NT2/D1 (cell line): ENCODE measurements at regions not wholly inside any gene's neighbourhood (a gene's known extent, or its start where the extent isn't known, plus 50 kb on each side); places are given as distances from the start of the nearest gene placed in this dataset.

Source experiments
- DNase-seq: peaks from one replicate; pipeline ENCODE4 v3.0.0-alpha.2; 2011; ENCODE audit warnings: low read depth, low spot score
- H3K27me3 ChIP-seq: 2 replicates; pipeline ENCODE4 v1.6.0; 2011; ENCODE audit warnings: mild to moderate bottlenecking; ENCODE audit not compliant: insufficient read length, insufficient read depth
- H3K36me3 ChIP-seq: 2 replicates; pipeline ENCODE4 v1.6.1; 2011; ENCODE audit warnings: mild to moderate bottlenecking, low read length, mixed read lengths; ENCODE audit not compliant: insufficient read depth, insufficient read length
- H3K4me1 ChIP-seq: 2 replicates; pipeline ENCODE4 v1.5.1; 2011; ENCODE audit not compliant: insufficient read depth, insufficient read length
- H3K4me3 ChIP-seq: 2 replicates; pipeline ENCODE4 v1.5.1; 2011; ENCODE audit warnings: low read depth; ENCODE audit not compliant: insufficient read length
- H3K9ac ChIP-seq: 2 replicates; pipeline ENCODE4 v1.6.0; 2011; ENCODE audit warnings: low read depth; ENCODE audit not compliant: insufficient read length
- H3K9me3 ChIP-seq: 2 replicates; pipeline ENCODE4 v1.5.1; 2011; ENCODE audit warnings: mild to moderate bottlenecking, low read length; ENCODE audit not compliant: insufficient read depth
- SUZ12 ChIP-seq: IDR thresholded peaks from 2 replicates; pipeline ENCODE4 v1.6.1; 2011; ENCODE audit not compliant: insufficient read length, insufficient read depth; ENCODE audit errors: extremely low read depth
- YY1 ChIP-seq: IDR thresholded peaks from 2 replicates; pipeline ENCODE4 v1.6.1; 2011; ENCODE audit not compliant: insufficient read length, insufficient read depth
- ZNF274 ChIP-seq: IDR thresholded peaks from 2 replicates; pipeline ENCODE4 v1.6.1; 2011; ENCODE audit warnings: mild to moderate bottlenecking, low read depth, low read length

DNA sequence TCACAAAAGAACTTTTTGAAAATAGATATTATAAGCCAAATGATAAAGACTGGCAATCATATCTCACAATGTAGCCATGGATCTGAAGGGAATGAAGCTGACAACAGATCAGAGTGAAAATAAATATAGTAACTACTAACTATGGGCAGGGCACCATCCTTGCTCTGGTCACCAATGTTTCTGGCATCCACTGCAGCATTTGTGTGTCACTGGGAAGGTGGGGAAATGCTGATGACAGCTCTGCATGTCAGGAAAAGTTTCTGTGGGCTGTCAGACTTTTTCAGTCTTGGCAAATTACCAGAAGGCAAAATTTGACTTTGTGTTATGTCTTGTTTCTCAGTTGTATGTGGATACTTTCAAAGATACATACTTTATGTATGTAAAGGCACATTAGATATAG, 195.6 kb downstream of the ZNF326 start:
- Histone ChIP-seq H3K9me3 (no peaks in the 10 kb centered on the region), H3K9ac (no peak overlapping the region), H3K4me1 (no peaks in the 10 kb centered on the region), H3K27me3 (no peaks in the 10 kb centered on the region), H3K36me3 (no peaks in the 10 kb centered on the region), H3K4me3 (no peak overlapping the region)
- TF ChIP-seq SUZ12 (no peak), ZNF274 (no peak), YY1 (no peak)
- no peak for DNase-seq

DNA sequence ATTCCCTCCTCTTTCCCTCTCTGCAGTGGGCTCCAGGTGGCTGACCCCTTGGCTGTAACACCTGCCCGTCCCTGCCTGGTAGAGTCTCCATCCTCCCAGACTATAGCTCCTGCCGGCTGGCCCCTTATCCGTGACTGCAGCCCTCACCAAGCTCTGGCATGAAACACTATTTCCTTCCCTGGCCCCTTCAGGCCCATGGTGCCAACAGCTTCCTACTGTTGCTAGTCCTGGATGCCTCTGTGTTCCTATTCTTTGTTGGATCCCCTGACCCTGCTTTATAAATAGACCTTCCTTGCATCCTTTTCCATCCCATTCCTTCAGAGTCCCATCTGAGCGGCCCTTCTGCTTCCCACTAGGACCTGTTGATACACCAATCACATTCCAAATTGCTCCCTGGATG, 195.0 kb downstream of the ZNF326 start:
- no peak overlapping the region for H3K4me3 ChIP-seq
- H3K4me1 ChIP-seq, result no peaks in the 10 kb centered on the region
- TF ChIP-seq SUZ12 (no peak), ZNF274 (no peak), YY1 (no peak)
- no peak overlapping the region for H3K9ac ChIP-seq
- no peaks in the 10 kb centered on the region for H3K27me3 ChIP-seq
- no peaks in the 10 kb centered on the region for H3K9me3 ChIP-seq
- no peak for DNase-seq
- H3K36me3 ChIP-seq, result no peaks in the 10 kb centered on the region

- Histone ChIP-seq H3K4me3 (no peak overlapping the region), H3K4me1 (no peaks in the 10 kb centered on the region), H3K9ac (no peak overlapping the region), H3K9me3 (no peaks in the 10 kb centered on the region), H3K27me3 (no peaks in the 10 kb centered on the region), H3K36me3 (no peaks in the 10 kb centered on the region)
- no peak for TF ChIP-seq SUZ12
- TF ChIP-seq ZNF274, result no peak
- TF ChIP-seq YY1, result no peak
- no peak for DNase-seq
Observed at GRCh38 chr1:90187323-90187585, 192.3 kb downstream of the ZNF326 start.

- no peak overlapping the region for H3K9ac ChIP-seq
- no peak for DNase-seq
- no peak for TF ChIP-seq YY1
- TF ChIP-seq SUZ12, result no peak
- TF ChIP-seq ZNF274, result no peak
- no peaks in the 10 kb centered on the region for H3K27me3 ChIP-seq
- H3K4me3 ChIP-seq, result no peak overlapping the region
- H3K4me1 ChIP-seq, result no peaks in the 10 kb centered on the region
- no peaks in the 10 kb centered on the region for H3K36me3 ChIP-seq
- no peaks in the 10 kb centered on the region for H3K9me3 ChIP-seq
Observed at GRCh38 chr1:90186506-90187322, 191.8 kb downstream of the ZNF326 start.

- no peak for TF ChIP-seq YY1
- TF ChIP-seq ZNF274, result no peak
- TF ChIP-seq SUZ12, result no peak
- H3K27me3 ChIP-seq, result no peaks in the 10 kb centered on the region
- DNase-seq, result no peak
- H3K9ac ChIP-seq, result no peak overlapping the region
- no peak overlapping the region for H3K4me3 ChIP-seq
- no peaks in the 10 kb centered on the region for H3K36me3 ChIP-seq
- no peaks in the 10 kb centered on the region for H3K4me1 ChIP-seq
- H3K9me3 ChIP-seq, result no peaks in the 10 kb centered on the region
Observed at GRCh38 chr1:90176530-90176929, 181.6 kb downstream of the ZNF326 start.

GRCh38 chr1:90175490-90176167, 180.7 kb downstream of the ZNF326 start:
- H3K27me3 ChIP-seq, result no peaks in the 10 kb centered on the region
- no peaks in the 10 kb centered on the region for H3K9me3 ChIP-seq
- no peak for TF ChIP-seq ZNF274
- no peak for TF ChIP-seq YY1
- no peak for TF ChIP-seq SUZ12
- H3K4me1 ChIP-seq, result no peaks in the 10 kb centered on the region
- no peak overlapping the region for H3K9ac ChIP-seq
- H3K36me3 ChIP-seq, result no peaks in the 10 kb centered on the region
- H3K4me3 ChIP-seq, result no peak overlapping the region
- DNase-seq, result no peak

DNA sequence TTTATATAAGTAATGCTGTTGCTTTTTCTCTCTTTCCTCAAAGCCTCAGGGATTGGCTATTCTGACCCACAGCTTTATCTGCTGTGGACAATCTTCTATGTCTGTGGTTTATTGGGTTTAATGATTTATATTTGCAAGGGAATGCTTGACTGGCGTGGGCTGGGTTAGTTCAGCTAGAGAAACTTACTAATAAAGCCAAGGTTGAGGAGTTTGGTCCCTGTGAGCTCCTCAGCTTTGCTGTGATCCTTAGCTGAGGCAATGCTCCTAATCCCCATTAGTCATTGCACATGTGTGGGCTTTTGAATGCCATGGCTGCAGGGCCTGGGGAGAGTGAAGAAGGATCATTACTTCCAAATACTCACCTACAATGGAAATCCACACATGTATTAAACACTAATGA, 179.3 kb downstream of the ZNF326 start:
- no peaks in the 10 kb centered on the region for H3K9me3 ChIP-seq
- no peaks in the 10 kb centered on the region for H3K4me1 ChIP-seq
- TF ChIP-seq SUZ12 (no peak), ZNF274 (no peak), YY1 (no peak)
- no peaks in the 10 kb centered on the region for H3K27me3 ChIP-seq
- H3K9ac ChIP-seq, result no peak overlapping the region
- no peaks in the 10 kb centered on the region for H3K36me3 ChIP-seq
- DNase-seq, result no peak
- H3K4me3 ChIP-seq, result no peak overlapping the region

DNA sequence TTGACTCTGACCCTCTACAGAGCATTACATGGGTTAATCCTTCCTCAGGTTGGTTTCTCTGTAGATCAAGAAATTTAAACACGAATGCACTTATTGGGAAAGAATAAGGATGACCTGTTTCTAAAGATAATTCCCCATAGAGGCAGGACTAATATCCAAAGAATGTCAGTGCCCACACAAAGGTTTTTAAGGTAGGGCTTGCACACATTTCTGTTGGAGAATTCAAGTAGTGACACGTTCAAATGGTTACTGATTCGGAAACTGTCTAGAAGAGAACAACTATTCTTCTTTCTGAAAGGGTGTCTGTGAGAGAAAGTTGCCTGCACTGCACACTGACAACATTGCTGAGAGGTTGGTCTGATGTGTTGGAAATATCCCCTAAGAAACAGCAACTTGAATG, 167.3 kb downstream of the ZNF326 start:
- no peak for DNase-seq
- Histone ChIP-seq H3K27me3 (no peaks in the 10 kb centered on the region), H3K9ac (no peak overlapping the region), H3K36me3 (no peaks in the 10 kb centered on the region), H3K4me3 (no peak overlapping the region), H3K9me3 (peaks cover 14% of the 10 kb centered on the region; the same call in 1 of the 2 replicates), H3K4me1 (no peaks in the 10 kb centered on the region)
- TF ChIP-seq ZNF274 (no peak), SUZ12 (no peak), YY1 (no peak)
